HG03196 (cell line): ENCODE measurements at regions not wholly inside any gene's neighbourhood (a gene's known extent, or its start where the extent isn't known, plus 50 kb on each side); places are given as distances from the start of the nearest gene placed in this dataset.

Source experiments
- ATAC-seq: cut with Tn5 transposase; IDR thresholded peaks from one replicate; pipeline ENCODE4 v1.9.1; 2021; ENCODE audit not compliant: unreplicated experiment

DNA sequence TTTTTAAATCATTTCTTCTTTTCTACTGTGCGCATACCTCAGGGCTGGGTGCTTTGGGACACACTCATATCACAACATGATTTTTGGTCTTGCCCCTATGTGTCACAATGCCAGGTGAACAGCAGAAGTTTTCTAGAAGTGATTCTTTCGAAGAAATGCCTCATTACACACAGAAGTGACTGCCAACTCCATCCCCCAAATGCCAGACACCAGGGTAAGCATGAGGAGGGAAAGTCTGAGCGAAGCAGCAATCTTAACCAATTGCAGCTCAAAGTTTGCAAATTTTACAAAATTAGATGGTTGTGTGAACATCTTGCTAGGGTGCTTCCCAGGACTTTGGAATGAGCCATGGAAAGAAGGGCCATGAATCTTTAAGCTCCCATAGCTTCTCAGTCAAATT lies 87.3 kb upstream of the PLEKHA5 start:
- ATAC-seq = no peak

DNA sequence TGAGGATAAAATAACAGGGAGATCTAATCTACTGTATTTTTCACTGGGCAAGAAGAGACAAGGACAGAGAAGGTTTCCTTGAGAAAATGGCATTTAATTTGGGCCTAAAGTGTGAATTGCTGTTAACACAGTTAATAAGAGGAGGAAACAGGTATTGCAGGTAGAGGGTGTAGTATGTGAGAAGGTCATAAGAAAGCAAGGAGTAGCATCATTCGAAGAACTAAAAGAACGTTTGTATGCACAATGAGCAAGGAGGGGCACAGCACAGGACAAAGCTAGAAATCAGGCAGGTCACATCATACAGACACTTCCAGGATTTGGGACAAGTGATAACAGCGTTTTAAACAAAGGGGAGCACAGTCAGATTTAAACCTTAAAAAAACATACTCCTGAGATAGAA lies 85.1 kb upstream of the PLEKHA5 start:
- ATAC-seq = no peak

DNA sequence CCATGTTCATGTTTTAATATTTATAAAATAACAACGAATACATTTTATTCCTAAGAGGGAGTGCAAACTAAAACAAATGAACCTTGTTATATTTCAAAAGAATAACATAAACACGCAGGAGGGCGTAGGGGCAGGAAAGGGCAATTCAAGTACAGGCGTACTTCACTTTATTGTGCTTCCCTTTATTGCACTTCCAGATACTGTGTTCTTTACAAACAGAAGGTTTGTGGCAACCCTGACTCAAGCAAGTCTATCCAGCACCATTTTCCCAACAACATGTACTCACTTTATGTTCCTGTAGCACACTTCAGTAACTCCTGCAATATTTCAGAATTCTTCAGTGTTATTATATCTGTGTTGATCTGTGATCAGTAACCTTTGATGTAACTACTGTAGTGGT lies 84.6 kb upstream of the PLEKHA5 start:
- ATAC-seq = no peak

DNA sequence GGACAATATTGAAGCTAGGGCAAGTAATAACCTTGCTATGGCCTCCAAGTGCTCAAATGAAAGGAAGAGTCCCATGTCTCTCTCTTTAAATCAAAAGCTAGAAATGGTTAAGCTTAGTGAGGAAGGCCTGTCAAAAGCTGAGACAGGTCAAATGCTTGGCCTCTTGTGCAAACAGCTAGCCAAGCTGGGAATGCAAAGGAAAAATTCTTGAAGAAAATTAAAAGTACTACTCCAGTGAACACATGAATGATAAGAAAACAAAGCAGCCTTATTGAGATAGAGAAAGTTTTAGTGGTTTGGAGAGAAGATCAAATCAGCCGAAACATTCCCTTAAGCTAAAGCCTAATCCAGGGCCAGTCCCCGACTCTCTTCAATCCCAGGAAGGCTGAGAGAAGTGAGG lies 84.1 kb upstream of the PLEKHA5 start:
- no peak for ATAC-seq

DNA sequence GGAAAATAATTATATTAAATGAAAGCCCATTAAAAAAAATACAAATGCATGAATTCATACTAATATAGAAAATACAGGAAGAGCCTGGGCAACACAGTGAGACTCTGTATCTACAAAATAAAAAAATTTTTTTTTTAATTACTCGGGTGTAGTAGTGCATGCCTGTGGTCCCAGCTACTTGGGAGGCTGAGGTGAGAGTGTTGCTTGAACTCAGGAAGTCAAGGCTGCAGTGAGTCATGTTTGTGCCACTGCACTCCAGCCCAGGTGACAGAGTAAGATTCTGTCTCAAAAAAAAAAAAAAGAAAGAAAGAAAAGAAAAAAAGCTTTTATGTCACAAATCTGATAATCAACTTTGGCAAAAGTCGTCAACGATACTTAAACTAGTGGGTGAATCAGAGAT lies 80.6 kb upstream of the PLEKHA5 start:
- ATAC-seq = no peak

DNA sequence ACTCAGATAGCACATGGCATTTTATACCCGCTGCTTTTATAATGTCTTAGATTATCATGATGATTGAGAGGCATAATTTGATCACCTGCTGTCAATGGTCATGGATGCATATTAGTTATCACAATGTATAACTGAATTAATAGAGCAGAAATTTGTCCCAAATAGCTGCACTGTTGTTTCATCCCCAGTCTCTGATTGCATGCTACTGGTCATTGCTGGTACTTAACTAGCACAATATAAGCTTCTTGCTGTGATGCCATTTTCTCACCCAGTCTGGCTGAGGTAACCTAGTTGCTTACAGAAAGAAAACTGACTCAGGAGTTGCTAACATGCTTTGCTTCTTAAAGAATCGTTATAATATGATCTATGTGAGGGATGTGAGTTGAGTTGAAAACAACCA lies 76.8 kb upstream of the PLEKHA5 start:
- no peak for ATAC-seq

DNA sequence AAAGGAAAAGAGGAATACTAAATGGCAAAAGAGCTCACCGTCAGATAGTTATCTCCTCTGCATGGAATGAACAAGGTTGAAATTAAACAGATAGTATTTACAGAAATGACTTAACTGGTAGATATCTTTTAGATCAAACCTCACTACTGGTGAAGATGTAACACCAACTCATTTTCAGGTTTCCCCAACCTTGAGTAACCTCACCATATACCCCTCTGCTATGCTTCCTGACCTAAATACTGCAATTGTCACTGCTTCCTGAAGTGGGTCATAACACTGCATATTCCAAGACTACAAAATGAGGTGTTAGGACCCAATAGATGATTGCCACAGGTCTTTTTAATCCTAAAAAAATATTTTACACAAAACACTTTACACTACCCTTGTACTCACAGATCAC lies 76.3 kb upstream of the PLEKHA5 start:
- ATAC-seq = no peak

DNA sequence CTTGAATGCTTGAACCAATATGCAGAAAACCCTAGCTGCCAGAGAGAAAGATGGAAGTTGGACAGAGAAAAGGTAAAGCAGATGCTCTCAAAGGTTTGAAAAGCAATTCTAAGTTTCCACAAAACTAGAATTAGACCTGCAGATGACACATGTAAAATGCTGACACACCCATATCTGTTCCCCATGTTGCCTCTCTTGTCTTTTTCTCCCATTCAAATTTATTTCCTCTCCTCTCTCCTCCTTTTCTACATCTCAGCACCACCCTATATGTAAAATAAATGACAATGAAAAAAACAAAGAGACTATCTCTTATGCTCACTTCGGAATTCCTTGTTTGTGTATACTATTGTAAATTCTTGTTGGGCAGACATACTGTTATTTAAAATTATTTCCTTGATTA lies 75.5 kb upstream of the PLEKHA5 start:
- ATAC-seq = no peak

DNA sequence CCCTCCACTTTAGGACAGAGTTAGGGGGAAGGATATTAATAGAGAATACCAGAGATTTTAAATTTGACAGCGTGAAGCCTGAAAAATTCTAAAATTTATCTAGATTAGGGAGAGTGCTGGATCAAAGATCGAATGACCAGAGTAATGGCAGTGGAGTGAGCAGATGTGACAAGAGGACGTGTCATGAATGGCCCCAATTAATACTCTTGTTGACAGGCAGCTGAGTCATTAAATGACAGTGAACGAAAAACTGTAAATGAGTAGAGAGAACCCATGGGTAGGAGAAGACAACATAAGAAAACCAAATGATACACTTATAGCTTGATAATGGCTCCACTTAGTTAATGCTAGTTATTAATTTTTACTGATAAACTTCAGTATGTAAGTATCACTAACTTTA lies 73.9 kb upstream of the PLEKHA5 start:
- no peak for ATAC-seq

DNA sequence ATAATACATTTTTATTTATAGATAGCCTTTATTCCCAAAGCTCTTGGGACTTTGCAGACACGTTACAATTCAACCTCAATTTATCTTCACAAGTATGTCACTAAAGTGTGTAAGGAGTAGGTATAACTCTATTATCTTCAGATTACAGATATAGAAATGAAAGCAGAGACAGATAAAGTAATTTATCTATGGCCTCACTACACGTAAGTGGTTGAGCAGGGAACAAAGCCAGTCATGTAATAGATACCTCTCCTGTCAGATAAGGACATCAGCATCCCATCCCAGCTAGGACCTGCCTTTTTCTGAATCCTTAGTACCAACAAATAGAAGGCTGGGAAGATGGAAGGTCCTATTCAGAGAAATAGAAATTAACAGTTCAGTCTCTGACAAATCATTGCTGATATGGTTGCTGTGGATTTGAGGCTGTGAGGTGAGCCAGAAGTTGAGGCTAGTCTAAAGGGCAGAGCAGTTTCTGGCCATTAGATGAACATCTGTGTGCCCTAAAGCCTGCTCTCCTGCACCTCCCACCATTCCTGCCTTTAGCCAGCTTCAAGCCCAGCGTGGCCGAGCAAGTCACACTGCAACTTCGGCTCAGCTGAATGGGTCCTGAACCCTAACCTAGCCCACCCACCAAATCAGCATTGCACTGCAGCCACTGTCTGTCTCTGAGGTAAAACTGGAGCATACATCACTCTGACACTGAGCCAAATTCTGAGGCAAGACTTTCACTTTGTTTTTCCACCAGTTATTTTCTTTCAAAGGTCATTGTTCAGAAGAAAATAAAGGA lies 71.1 kb upstream of the PLEKHA5 start:
- ATAC-seq = no peak

DNA sequence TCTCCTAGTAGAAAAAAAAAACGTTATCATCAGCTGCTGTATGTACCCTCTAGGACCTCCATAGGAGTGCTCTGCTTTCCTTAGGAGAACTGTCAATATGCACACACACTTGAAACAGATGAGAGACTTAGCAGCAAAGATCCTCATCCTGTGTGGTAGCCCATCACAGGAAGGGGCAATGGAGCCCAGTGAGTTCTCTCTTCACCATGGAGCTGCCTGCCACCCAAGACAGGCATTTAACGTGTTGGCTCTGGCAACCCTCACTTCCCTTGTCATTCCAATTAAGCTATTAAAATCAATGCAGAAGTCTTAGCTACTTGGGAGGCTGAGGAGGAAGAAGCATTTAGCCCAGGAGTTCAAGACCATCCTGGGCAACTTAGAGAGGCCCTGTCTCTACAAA lies 64.8 kb upstream of the PLEKHA5 start:
- ATAC-seq = no peak

DNA sequence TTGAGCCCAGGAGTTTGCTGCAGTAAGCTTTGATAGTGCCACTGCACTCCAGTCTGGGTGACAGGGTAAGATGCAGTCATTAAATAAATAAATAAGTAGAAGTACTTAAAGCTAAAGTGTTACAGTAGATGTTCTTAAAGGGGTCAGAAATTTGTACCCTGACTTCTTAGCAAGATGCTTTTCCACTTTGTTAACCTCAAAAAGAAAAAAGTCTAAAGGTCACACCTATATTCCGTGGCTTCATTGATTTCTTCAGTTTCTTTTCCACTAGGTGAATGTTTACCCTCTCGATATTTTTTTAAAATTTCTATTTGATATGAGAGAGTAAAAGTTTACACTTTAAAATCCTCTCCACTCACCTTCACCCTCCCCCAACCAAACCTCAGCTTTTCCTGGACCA lies 64.3 kb upstream of the PLEKHA5 start:
- ATAC-seq = no peak

DNA sequence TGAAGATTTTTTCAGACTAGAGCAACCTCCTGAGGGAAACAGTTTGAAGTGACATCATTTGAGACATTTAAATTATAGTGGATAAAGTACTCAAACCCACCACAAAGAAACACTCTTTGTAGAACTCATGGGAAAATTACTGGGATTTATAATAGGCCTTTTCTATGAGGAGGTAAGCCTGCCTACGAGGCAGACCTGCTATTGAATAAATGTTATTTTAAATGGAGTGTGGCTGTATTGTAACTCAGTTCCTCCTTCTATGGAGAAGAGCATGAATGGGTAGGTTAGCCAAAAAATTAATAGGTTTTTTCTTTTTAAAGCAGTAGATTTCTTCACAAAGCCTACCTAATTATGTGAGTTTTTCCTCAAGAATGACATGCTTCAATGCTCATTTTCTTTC lies 63.7 kb upstream of the PLEKHA5 start:
- ATAC-seq = no peak

DNA sequence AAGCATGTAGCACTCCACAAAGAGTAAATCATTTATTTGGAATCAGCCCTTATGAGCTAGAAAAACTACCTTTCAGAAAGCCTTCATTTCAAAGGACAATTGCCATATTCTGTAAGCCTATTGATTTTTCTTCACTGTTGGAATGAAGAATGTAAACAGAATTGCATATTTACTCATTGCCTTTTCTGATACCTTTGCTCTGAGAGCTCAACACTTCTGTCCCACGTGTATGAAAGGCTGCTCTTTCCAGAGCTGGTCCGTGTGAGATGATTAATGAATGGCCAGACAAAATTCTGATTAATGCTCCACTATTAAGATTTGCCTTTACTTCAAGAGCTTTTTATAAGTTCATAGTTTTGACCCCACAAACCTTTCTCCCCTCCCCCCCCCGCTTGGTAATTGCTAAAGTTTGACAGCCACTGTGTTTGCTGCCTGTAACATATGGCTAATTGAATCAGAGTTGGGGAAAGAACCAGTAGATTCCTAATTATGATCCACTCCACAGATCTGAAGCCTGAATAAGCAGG lies 63.0 kb upstream of the PLEKHA5 start:
- ATAC-seq = no peak

DNA sequence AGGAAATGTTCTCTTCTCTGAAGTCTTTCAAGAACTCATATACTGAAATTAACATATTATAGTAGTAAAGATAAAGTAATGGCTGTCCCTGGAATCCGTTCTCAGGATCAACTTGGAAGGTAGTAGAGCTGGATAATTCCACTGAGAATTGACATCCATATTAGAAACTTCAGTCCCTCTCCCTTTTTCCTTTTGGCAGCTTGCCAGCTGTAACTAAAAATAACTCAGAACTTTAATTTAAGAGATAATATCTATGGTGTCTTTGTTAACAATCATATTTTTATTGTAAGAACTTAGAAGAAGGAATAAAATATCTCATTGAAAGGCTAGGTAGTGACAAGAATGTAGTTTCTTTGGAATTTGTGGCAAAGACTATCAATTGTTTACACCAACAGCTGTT lies 61.4 kb upstream of the PLEKHA5 start:
- no peak for ATAC-seq

DNA sequence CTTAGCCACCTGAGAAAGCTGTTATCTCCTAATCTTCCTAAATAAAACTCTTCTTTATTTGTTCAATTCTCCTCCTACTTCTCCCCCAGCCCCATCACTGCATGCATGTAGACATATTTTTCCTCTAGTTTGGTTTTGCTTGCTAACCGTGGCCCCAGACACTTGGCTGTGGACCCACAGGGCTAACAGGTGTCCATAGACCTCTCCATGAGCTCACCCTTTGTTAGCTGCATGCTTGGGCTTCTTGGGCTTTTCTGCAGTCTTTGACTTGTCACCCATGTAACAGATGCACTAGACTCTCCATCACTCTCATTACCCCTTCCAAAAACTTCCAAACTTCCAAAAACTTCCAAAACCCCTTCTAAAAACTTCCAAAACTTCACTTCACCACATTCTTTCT lies 59.2 kb upstream of the PLEKHA5 start:
- ATAC-seq = no peak

DNA sequence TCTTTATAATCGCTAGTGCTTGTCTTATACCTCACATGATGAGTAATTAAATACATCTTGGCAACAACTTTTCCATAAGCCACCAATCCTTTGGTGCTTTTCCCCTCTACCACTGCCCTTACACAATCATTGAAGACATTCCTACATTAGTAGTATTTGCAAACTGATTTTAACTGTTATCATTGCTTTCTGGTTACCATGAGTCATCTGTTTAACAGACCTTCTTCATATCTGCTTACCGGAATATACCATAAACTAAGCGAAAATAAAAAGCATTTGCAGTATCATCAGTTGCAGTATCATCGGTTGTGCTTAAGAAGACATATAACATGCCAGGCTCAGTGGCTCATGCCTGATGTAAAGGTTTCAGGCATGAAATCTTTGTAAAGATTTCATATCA lies 54.8 kb upstream of the PLEKHA5 start:
- ATAC-seq = no peak

DNA sequence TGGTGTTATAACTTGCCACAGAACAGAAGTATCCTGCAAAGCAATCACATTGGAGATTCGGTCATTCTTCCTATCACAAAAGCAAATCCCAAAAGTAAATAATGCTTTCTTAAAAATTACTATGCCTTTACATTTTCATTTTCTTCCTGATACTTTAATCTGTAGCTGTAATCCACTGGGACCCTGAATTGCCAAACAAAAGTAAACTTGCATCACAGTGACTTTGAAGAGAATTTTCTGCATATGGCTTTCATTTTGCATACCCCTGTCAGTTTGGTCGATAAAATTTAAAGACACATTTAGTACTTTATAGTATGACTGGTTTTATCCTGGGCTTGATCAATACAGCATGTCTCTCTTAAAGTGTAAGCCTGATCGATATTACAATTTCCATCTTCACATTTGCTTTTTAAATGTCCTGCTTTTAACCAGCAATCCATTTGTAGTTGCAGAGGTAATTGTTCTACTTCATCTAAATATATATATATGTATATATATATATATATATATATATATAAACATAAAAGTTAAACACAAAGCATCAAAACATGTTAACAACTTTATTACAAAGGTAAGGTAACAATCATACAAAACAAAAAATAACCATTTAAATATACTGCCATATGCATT lies 53.7 kb upstream of the PLEKHA5 start:
- ATAC-seq = no peak
